Colonic mucosa (tissue), 4 donors: ENCODE measurements at regions not wholly inside any gene's neighbourhood (a gene's known extent, or its start where the extent isn't known, plus 50 kb on each side); places are given as distances from the start of the nearest gene placed in this dataset.

Experiments used
- DNase-seq: peaks from one replicate; pipeline ENCODE4 v3.0.0-alpha.2; 2020
- H3K27ac ChIP-seq: fragments of 200-600 bp; one replicate; pipeline ENCODE4 v1.8.0; 2021
- H3K27me3 ChIP-seq: fragments of 200-600 bp; one replicate; pipeline ENCODE4 v1.8.0; 2021
- H3K36me3 ChIP-seq: fragments of 200-600 bp; one replicate; pipeline ENCODE4 v1.8.0; 2021
- H3K4me1 ChIP-seq: fragments of 200-600 bp; one replicate; pipeline ENCODE4 v1.8.0; 2021; ENCODE audit warnings: mild to moderate bottlenecking
- H3K4me3 ChIP-seq: fragments of 200-600 bp; one replicate; pipeline ENCODE4 v1.8.0; 2021
- H3K9ac ChIP-seq, 2 donors: one replicate each; pipeline ENCODE4 v1.7.0; 2013; ENCODE audit warnings: control low read depth in 2 of 2, low read depth in 2 of 2, low read length in 2 of 2
- H3K9me3 ChIP-seq: fragments of 200-600 bp; one replicate; pipeline ENCODE4 v1.8.0; 2021
- intact Hi-C: fragments of 100-400 bp; cut with DNase I; formaldehyde crosslinking; loops from one replicate; pipeline ENCODE4 v1.14.1; 2022
- TF ChIP-seq, protein P1 (sequence below): fragments of 200-600 bp; IDR thresholded peaks from one replicate; pipeline ENCODE4 v1.8.0; 2022; ENCODE audit warnings: antibody characterized with exemption, mild to moderate bottlenecking
- donor health status: healthy.
- donor health status: DM: no; HTN: no; CAD: no.
- donor health status: DM: no; HTN: no; CAD: no.

- TF ChIP-seq, protein P1, sequence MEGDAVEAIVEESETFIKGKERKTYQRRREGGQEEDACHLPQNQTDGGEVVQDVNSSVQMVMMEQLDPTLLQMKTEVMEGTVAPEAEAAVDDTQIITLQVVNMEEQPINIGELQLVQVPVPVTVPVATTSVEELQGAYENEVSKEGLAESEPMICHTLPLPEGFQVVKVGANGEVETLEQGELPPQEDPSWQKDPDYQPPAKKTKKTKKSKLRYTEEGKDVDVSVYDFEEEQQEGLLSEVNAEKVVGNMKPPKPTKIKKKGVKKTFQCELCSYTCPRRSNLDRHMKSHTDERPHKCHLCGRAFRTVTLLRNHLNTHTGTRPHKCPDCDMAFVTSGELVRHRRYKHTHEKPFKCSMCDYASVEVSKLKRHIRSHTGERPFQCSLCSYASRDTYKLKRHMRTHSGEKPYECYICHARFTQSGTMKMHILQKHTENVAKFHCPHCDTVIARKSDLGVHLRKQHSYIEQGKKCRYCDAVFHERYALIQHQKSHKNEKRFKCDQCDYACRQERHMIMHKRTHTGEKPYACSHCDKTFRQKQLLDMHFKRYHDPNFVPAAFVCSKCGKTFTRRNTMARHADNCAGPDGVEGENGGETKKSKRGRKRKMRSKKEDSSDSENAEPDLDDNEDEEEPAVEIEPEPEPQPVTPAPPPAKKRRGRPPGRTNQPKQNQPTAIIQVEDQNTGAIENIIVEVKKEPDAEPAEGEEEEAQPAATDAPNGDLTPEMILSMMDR = no peak
- intact Hi-C loops = no loop called here
- H3K9ac ChIP-seq = no peak overlapping the region
- H3K4me3 ChIP-seq = no peak overlapping the region
- no peaks in the 10 kb centered on the region for H3K36me3 ChIP-seq
- no peaks in the 10 kb centered on the region for H3K27me3 ChIP-seq
- H3K9me3 ChIP-seq = no peaks in the 10 kb centered on the region
- H3K27ac ChIP-seq = no peak overlapping the region
- no peaks in the 10 kb centered on the region for H3K4me1 ChIP-seq
- DNase-seq = no peak
These were observed 1054.9 kb downstream of the TBC1D22A start for GRCh38 chr22:47817380-47817779.

DNA sequence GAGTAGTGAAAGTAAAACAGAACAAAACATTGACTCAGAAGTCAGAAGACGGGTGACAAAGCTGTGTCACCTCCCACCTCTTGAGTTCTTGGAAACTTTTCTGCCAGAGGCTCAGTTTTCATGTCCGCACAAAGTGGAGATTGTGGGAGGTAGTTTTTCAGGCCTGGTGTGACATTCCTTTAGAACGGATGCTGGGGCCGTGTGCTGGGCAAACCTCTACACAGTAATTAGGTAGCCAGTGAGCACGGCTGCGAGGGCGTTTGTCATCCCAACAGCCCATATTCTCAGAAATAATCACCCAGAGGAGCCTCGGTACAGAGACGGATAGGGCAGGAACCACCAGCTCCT is 1054.4 kb downstream of the TBC1D22A start:
- TF ChIP-seq, protein P1 = no peak
- H3K27me3 ChIP-seq = no peaks in the 10 kb centered on the region
- no peak overlapping the region for H3K4me3 ChIP-seq
- no peaks in the 10 kb centered on the region for H3K9me3 ChIP-seq
- no peak overlapping the region for H3K9ac ChIP-seq
- no peaks in the 10 kb centered on the region for H3K4me1 ChIP-seq
- no peak overlapping the region for H3K27ac ChIP-seq
- intact Hi-C loops = no loop called here
- no peak for DNase-seq
- H3K36me3 ChIP-seq = no peaks in the 10 kb centered on the region

DNA sequence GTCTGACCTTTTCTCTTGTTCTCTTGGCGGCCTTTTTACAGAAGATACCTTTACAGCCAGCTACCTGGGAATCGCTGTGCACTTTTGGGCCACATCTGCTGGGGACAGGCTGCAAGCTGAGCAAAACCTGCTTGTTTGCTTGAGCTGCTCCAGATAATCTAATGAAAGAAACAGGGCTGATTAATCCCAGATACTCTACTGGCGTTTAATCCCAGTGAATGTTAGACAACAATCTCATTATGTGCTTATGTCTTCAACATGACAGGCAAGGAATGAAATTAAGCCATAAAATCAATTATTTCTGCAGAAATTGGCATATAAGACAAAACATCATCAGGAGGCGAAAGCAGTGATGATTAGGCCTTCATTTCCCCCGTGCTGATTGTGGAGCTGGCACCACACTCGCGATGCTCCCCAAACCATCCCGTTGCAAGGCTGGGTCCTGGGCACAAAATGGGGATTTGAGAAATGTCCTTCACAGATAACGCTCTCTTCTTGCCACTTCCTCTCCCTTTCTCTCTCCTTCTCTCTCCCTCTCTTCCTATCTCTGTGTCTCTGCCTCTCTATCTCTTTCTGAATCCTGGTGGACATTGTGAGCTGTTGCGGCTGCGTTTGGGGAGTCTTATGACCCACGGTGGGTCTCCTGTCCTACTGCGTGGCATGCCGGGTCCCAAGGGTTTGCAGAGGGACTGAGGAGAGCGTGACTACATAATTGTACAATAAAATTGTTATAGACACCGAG is 1053.8 kb downstream of the TBC1D22A start:
- TF ChIP-seq, protein P1 = no peak
- no peaks in the 10 kb centered on the region for H3K27me3 ChIP-seq
- no peaks in the 10 kb centered on the region for H3K9me3 ChIP-seq
- no peak overlapping the region for H3K9ac ChIP-seq
- DNase-seq = no peak
- intact Hi-C loops = no loop called here
- no peak overlapping the region for H3K4me3 ChIP-seq
- H3K27ac ChIP-seq = no peak overlapping the region
- H3K4me1 ChIP-seq = no peaks in the 10 kb centered on the region
- no peaks in the 10 kb centered on the region for H3K36me3 ChIP-seq

DNA sequence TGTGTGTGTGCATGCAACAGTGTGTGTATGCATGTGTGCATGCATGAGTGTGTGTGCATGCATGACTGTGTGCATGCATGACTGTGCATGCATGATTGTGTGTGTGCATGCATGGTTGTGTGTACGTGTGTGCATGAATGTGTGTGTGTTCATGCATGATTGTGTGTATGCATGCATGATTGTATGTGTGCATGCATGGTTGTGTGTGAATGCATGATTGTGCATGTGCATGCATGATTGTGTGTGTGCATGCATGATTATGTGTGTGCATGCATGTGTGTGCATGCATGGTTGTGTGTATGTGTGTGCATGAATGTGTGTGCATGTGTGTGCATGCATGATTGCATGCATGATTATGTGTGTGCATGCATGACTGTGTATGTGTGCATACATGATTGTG is 1052.0 kb downstream of the TBC1D22A start:
- TF ChIP-seq, protein P1 = no peak
- Histone ChIP-seq H3K36me3 (no peaks in the 10 kb centered on the region), H3K9ac (no peak overlapping the region), H3K4me1 (no peaks in the 10 kb centered on the region), H3K27ac (no peak overlapping the region), H3K9me3 (no peaks in the 10 kb centered on the region), H3K27me3 (no peaks in the 10 kb centered on the region), H3K4me3 (no peak overlapping the region)
- DNase-seq = no peak
- intact Hi-C loops = no loop called here

DNA sequence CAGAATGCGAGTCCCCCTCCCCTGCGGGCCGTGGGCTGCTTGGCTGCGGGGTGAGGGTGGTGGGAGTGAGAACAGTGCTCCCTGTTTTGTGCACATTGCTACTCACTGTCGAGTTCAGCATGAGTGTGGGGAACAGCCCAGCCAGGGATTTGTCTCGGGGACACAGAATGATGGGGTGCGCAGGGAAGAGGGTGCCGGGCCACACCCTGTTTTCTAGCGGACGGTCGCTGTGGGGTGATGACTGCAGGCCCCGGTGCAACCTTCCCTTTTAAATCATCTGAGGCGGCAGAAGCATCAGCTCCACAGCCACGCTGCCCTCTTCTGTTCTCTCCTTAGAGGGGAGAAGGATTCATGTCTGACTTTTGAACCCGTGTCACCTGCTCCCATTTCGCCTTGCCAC is 1051.2 kb downstream of the TBC1D22A start:
- TF ChIP-seq, protein P1 = no peak
- no peak for DNase-seq
- no peaks in the 10 kb centered on the region for H3K4me1 ChIP-seq
- H3K27me3 ChIP-seq = no peaks in the 10 kb centered on the region
- no peaks in the 10 kb centered on the region for H3K9me3 ChIP-seq
- no peak overlapping the region for H3K9ac ChIP-seq
- H3K36me3 ChIP-seq = no peaks in the 10 kb centered on the region
- no peak overlapping the region for H3K4me3 ChIP-seq
- no peak overlapping the region for H3K27ac ChIP-seq
- intact Hi-C loops = no loop called here
